ENCODE measurements at regions not wholly inside any gene's neighbourhood (a gene's known extent, or its start where the extent isn't known, plus 50 kb on each side); places are given as distances from the start of the nearest gene placed in this dataset.

GRCh38 chr3:87805670-87806069 lies 253.1 kb downstream of the CGGBP1 start:
- Histone ChIP-seq H2AFZ (ENCODE audit: low read length) (no peak overlapping the region), H3K4me3 (replicated peaks in 1 of 4; ENCODE audit: control extremely low read depth in 1 of 4, insufficient read depth in 1 of 4, low read depth in 3 of 4, low read length in 4 of 4) (no peak overlapping the region), H3K4me2 (ENCODE audit: extremely low read depth, insufficient read depth, low read length) (no peak overlapping the region), H3K9me3 (ENCODE audit: control insufficient read depth, insufficient read depth, low read depth, low read length) (no peaks in the 10 kb centered on the region), H3K4me1 (ENCODE audit: control insufficient read depth, extremely low read depth, insufficient read depth, low read length) (no peaks in the 10 kb centered on the region), H3K27me3 (ENCODE audit: control insufficient read depth, insufficient read depth, low read length) (no peaks in the 10 kb centered on the region), H3K79me2 (ENCODE audit: control insufficient read depth, insufficient read depth, low read length) (no peaks in the 10 kb centered on the region), H3K27ac (ENCODE audit: insufficient read depth, low read length) (no peak overlapping the region), H4K20me1 (ENCODE audit: control insufficient read depth, extremely low read depth, insufficient read depth, low read length) (no peaks in the 10 kb centered on the region), H3K36me3 (ENCODE audit: control insufficient read depth, insufficient read depth, low read length) (no peaks in the 10 kb centered on the region), H3K9ac (ENCODE audit: insufficient read depth, low read length) (no peak overlapping the region)
- TF ChIP-seq EZH2 (IDR thresholded peaks at IDR 0.05; ENCODE audit: low read length, missing control alignments), result no peak
- no peak for TF ChIP-seq CTCF (conservative IDR thresholded peaks at IDR 0.05 in 1 of 2, IDR thresholded peaks at IDR 0.05 in 1 of 2; ENCODE audit: low read depth in 1 of 2, low read length in 2 of 2)
- no peak for DNase-seq (ENCODE audit: low read depth in 2 of 2)

- Histone ChIP-seq H3K27ac (ENCODE audit: insufficient read depth, low read length) (no peak overlapping the region), H3K4me1 (ENCODE audit: control insufficient read depth, extremely low read depth, insufficient read depth, low read length) (no peaks in the 10 kb centered on the region), H3K9me3 (ENCODE audit: control insufficient read depth, insufficient read depth, low read depth, low read length) (no peaks in the 10 kb centered on the region), H3K4me2 (ENCODE audit: extremely low read depth, insufficient read depth, low read length) (no peak overlapping the region), H3K4me3 (replicated peaks in 1 of 4; ENCODE audit: control extremely low read depth in 1 of 4, insufficient read depth in 1 of 4, low read depth in 3 of 4, low read length in 4 of 4) (no peak overlapping the region), H2AFZ (ENCODE audit: low read length) (no peak overlapping the region), H3K79me2 (ENCODE audit: control insufficient read depth, insufficient read depth, low read length) (no peaks in the 10 kb centered on the region), H3K9ac (ENCODE audit: insufficient read depth, low read length) (no peak overlapping the region), H3K27me3 (ENCODE audit: control insufficient read depth, insufficient read depth, low read length) (no peaks in the 10 kb centered on the region), H3K36me3 (ENCODE audit: control insufficient read depth, insufficient read depth, low read length) (no peaks in the 10 kb centered on the region), H4K20me1 (ENCODE audit: control insufficient read depth, extremely low read depth, insufficient read depth, low read length) (no peaks in the 10 kb centered on the region)
- DNase-seq (ENCODE audit: low read depth in 2 of 2), result no peak
- TF ChIP-seq CTCF (conservative IDR thresholded peaks at IDR 0.05 in 1 of 2, IDR thresholded peaks at IDR 0.05 in 1 of 2; ENCODE audit: low read depth in 1 of 2, low read length in 2 of 2) (no peak), EZH2 (IDR thresholded peaks at IDR 0.05; ENCODE audit: low read length, missing control alignments) (no peak)
Measured at GRCh38 chr3:87801409-87801808, 257.4 kb downstream of the CGGBP1 start.

- Histone ChIP-seq H2AFZ (ENCODE audit: low read length) (no peak overlapping the region), H3K27ac (ENCODE audit: insufficient read depth, low read length) (no peak overlapping the region), H3K36me3 (ENCODE audit: control insufficient read depth, insufficient read depth, low read length) (no peaks in the 10 kb centered on the region), H3K79me2 (ENCODE audit: control insufficient read depth, insufficient read depth, low read length) (no peaks in the 10 kb centered on the region), H3K9me3 (ENCODE audit: control insufficient read depth, insufficient read depth, low read depth, low read length) (no peaks in the 10 kb centered on the region), H3K4me2 (ENCODE audit: extremely low read depth, insufficient read depth, low read length) (no peak overlapping the region), H4K20me1 (ENCODE audit: control insufficient read depth, extremely low read depth, insufficient read depth, low read length) (no peaks in the 10 kb centered on the region), H3K4me1 (ENCODE audit: control insufficient read depth, extremely low read depth, insufficient read depth, low read length) (no peaks in the 10 kb centered on the region), H3K27me3 (ENCODE audit: control insufficient read depth, insufficient read depth, low read length) (no peaks in the 10 kb centered on the region), H3K9ac (ENCODE audit: insufficient read depth, low read length) (no peak overlapping the region), H3K4me3 (replicated peaks in 1 of 4; ENCODE audit: control extremely low read depth in 1 of 4, insufficient read depth in 1 of 4, low read depth in 3 of 4, low read length in 4 of 4) (no peak overlapping the region)
- no peak for TF ChIP-seq CTCF (conservative IDR thresholded peaks at IDR 0.05 in 1 of 2, IDR thresholded peaks at IDR 0.05 in 1 of 2; ENCODE audit: low read depth in 1 of 2, low read length in 2 of 2)
- no peak for TF ChIP-seq EZH2 (IDR thresholded peaks at IDR 0.05; ENCODE audit: low read length, missing control alignments)
- DNase-seq (ENCODE audit: low read depth in 2 of 2), result no peak
Measured at GRCh38 chr3:87800516-87800915, 258.3 kb downstream of the CGGBP1 start.

Data from fibroblast of lung (primary cell).